OCI-LY7 (cell line): ENCODE measurements at regions not wholly inside any gene's neighbourhood (a gene's known extent, or its start where the extent isn't known, plus 50 kb on each side); places are given as distances from the start of the nearest gene placed in this dataset. TPM values are rescaled to one million over a fixed set of nuclear protein-coding genes. Genes with fewer than 3 reads are reported as not detected.

Experiments used
- BruUV-seq: library from RNA; stranded (reverse); fragments of 400-500 nt; replicated peaks from 2 replicates; lab custom pipeline; 2021; lab: Mats Ljungman, UMichigan
- CTCF ChIA-PET: fragments of 300-600 bp; sonication (Branson Sonifier 250); formaldehyde crosslinking; loops from one replicate; lab custom pipeline; 2022; ENCODE audit warnings: antibody characterized with exemption; ENCODE audit not compliant: unreplicated experiment; lab: Charles Lee
- POLR2A ChIA-PET: fragments of 300-600 bp; sonication (Branson Sonifier 250); formaldehyde crosslinking; loops from one replicate; lab custom pipeline; 2022; ENCODE audit warnings: antibody characterized with exemption; lab: Charles Lee
- DNase-seq: peaks from one replicate; pipeline ENCODE4 v3.0.0-alpha.2; 2015; ENCODE audit warnings: low spot score
- H2AFZ ChIP-seq: fragments of 200-600 bp; sonication (generic), shearing (Covaris generic); 2 replicates; pipeline ENCODE4 v1.6.1; 2014; ENCODE audit warnings: mild to moderate bottlenecking, antibody characterized with exemption, low read length, moderate library complexity
- H3K27ac ChIP-seq: fragments of 200-600 bp; sonication (generic); 2 replicates; pipeline ENCODE4 v1.5.1; 2014; ENCODE audit warnings: mixed run types, low read depth, mild to moderate bottlenecking, moderate library complexity, low read length, inconsistent platforms; ENCODE audit not compliant: poor library complexity, severe bottlenecking
- H3K36me3 ChIP-seq: fragments of 200-600 bp; sonication (generic); 2 replicates; pipeline ENCODE4 v1.6.1; 2014; ENCODE audit warnings: mild to moderate bottlenecking, antibody characterized with exemption, low read length, moderate library complexity, mixed read lengths; ENCODE audit not compliant: insufficient read depth
- H3K4me1 ChIP-seq: fragments of 200-600 bp; sonication (generic); 2 replicates; pipeline ENCODE4 v1.5.1; 2014; ENCODE audit warnings: mild to moderate bottlenecking, low read length; ENCODE audit not compliant: insufficient read depth, poor library complexity, severe bottlenecking
- H3K4me2 ChIP-seq: fragments of 200-600 bp; sonication (generic); 2 replicates; pipeline ENCODE4 v1.6.1; 2014; ENCODE audit warnings: mild to moderate bottlenecking, low read length
- H3K4me3 ChIP-seq: fragments of 200-600 bp; sonication (generic); 2 replicates; pipeline ENCODE4 v1.5.1; 2014; ENCODE audit warnings: mild to moderate bottlenecking, low read depth, low read length; ENCODE audit not compliant: poor library complexity, severe bottlenecking
- H3K79me2 ChIP-seq: fragments of 200-600 bp; sonication (generic); 2 replicates; pipeline ENCODE4 v1.6.1; 2016; ENCODE audit warnings: low read depth, mild to moderate bottlenecking, low read length, moderate library complexity, mixed read lengths; ENCODE audit not compliant: insufficient read depth
- H3K9me2 ChIP-seq: fragments of 200-600 bp; sonication (generic); 2 replicates; pipeline ENCODE4 v1.6.1; 2016; ENCODE audit warnings: mild to moderate bottlenecking, low read length, mixed read lengths; ENCODE audit not compliant: insufficient read depth
- H3K9me3 ChIP-seq: fragments of 200-600 bp; sonication (generic); 2 replicates; pipeline ENCODE4 v1.6.1; 2014; ENCODE audit warnings: mild to moderate bottlenecking, mixed run types, low read length, mixed read lengths
- H4K20me1 ChIP-seq: fragments of 200-600 bp; sonication (generic); 2 replicates; pipeline ENCODE4 v1.6.1; 2014; ENCODE audit warnings: mild to moderate bottlenecking, antibody characterized with exemption, low read length, moderate library complexity, mixed read lengths; ENCODE audit not compliant: insufficient read depth
- CTCF ChIP-seq: fragments of 200-600 bp; sonication (generic); conservative IDR thresholded peaks from 2 replicates; pipeline ENCODE4 v1.5.1; 2014; ENCODE audit warnings: mild to moderate bottlenecking, antibody characterized with exemption, low read length, moderate library complexity, mixed read lengths
- EZH2phosphoT487 ChIP-seq: fragments of 200-600 bp; sonication (generic); IDR thresholded peaks from 2 replicates; pipeline ENCODE4 v1.6.1; 2018; ENCODE audit warnings: low read depth, borderline replicate concordance, mild to moderate bottlenecking, mixed run types, antibody characterized with exemption, low read length, moderate library complexity, mixed read lengths
- intact Hi-C: fragments of 100-400 bp; cut with micrococcal nuclease; formaldehyde crosslinking; loops from one replicate; pipeline ENCODE4 v1.10.0; 2022; ENCODE audit not compliant: unreplicated experiment
- small RNA-seq: library from RNA; depleted of rRNA; stranded (forward); fragments of <200 nt; gene quantifications from one replicate; pipeline ENCODE3, GENCODE V24; 2014

DNA sequence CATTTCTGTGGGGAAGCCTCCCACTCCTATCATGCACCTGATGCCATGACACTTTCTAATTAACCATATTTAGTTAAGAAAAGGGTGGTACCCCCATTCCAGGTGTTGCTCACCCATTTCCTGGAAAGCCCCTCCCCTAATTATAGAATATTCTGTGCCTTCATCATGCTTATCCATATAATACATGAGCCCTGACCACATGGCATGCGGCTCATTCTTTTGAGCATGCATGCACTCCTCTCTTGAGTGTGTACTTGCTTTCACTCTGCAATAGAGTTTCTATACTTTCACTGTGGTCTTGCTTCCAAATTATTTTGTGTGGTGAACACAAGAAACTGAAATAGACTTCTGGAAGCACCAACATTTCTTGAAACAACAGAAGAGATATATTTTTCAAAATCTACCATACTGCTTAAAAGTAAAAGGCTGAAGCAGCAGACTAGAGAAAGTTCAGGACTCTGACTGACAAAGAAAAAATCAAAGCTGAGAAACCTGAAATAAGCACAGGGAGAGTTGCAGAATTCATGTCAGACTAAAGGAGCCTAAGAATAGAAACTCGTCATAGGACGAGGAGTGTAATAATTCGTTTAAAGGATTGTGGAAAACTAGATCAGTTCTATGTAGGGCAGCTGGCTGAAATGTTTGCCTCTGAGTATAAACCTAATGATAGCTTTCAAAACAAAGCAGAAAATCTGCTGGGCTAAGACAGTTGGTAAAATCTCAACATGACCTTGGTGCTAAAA is 144.8 kb downstream of the KITLG start:
- H3K4me2 ChIP-seq, result no peak overlapping the region
- no peak for DNase-seq
- H2AFZ ChIP-seq, result no peak overlapping the region
- TF ChIP-seq CTCF (no peak), EZH2phosphoT487 (no peak)
- CTCF ChIA-PET, result no interaction called here
- no peaks in the 10 kb centered on the region for H3K4me1 ChIP-seq
- no peak overlapping the region for H3K4me3 ChIP-seq
- no TSS peak for BruUV-seq
- no peaks in the 10 kb centered on the region for H3K9me3 ChIP-seq
- H3K79me2 ChIP-seq, result no peaks in the 10 kb centered on the region
- no peaks in the 10 kb centered on the region for H3K9me2 ChIP-seq
- no peak overlapping the region for H3K27ac ChIP-seq
- intact Hi-C loops, result no loop called here
- POLR2A ChIA-PET, result no interaction called here
- H3K36me3 ChIP-seq, result no peaks in the 10 kb centered on the region
- no peaks in the 10 kb centered on the region for H4K20me1 ChIP-seq

GRCh38 chr12:88437226-88437625 is 143.0 kb downstream of the KITLG start:
- no peaks in the 10 kb centered on the region for H3K9me3 ChIP-seq
- no peaks in the 10 kb centered on the region for H3K9me2 ChIP-seq
- H4K20me1 ChIP-seq, result no peaks in the 10 kb centered on the region
- H3K36me3 ChIP-seq, result no peaks in the 10 kb centered on the region
- BruUV-seq, result no TSS peak
- no peak for DNase-seq
- H3K4me1 ChIP-seq, result no peaks in the 10 kb centered on the region
- ChIA-PET CTCF (no interaction called here), POLR2A (interaction anchor here (0.8 kb wide), 1 partner anchor 20 kb away, joined by 3 read pairs; no protein-coding TSS in a partner anchor)
- intact Hi-C loops, result no loop called here
- TF ChIP-seq CTCF (no peak), EZH2phosphoT487 (no peak)
- H3K27ac ChIP-seq, result no peak overlapping the region
- no peak overlapping the region for H3K4me2 ChIP-seq
- H3K79me2 ChIP-seq, result no peaks in the 10 kb centered on the region
- no peak overlapping the region for H2AFZ ChIP-seq
- no peak overlapping the region for H3K4me3 ChIP-seq

Small RNA genes in the stretch of these regions (small RNA-seq; reads per million reads assigned to genes)
- not detected for gene RF00019
